NCI-H748 (cell line): ENCODE measurements at regions not wholly inside any gene's neighbourhood (a gene's known extent, or its start where the extent isn't known, plus 50 kb on each side); places are given as distances from the start of the nearest gene placed in this dataset.
"Not testable (repeated sequence)": the region's sequence is repeated elsewhere in the genome, so short reads cannot be mapped to it uniquely, and the experiment has no call there.

Experiments
- DNase-seq: peaks from one replicate; lab custom pipeline; 2025; ENCODE audit not compliant: unreplicated experiment; lab: John Stamatoyannopoulos, UW

- DNase-seq, result no peak
Observed at GRCh38 chr17:62159994-62160393, 94.9 kb upstream of the MED13 start.

GRCh38 chr17:62156949-62157348 is 91.9 kb upstream of the MED13 start:
- DNase-seq, result no peak

GRCh38 chr17:62154909-62155308 is 89.8 kb upstream of the MED13 start:
- no peak for DNase-seq

- no peak for DNase-seq
Observed at GRCh38 chr17:62150471-62150870, 85.4 kb upstream of the MED13 start.

- no peak for DNase-seq
Observed at GRCh38 chr17:62149961-62150360, 84.9 kb upstream of the MED13 start.

- DNase-seq, result no peak
Observed at GRCh38 chr17:62147284-62147683, 82.2 kb upstream of the MED13 start.

GRCh38 chr17:62140836-62141235 is 75.8 kb upstream of the MED13 start:
- DNase-seq, result no peak

GRCh38 chr17:62140376-62140775 is 75.3 kb upstream of the MED13 start:
- DNase-seq, result no peak

GRCh38 chr17:62139690-62140354 is 74.7 kb upstream of the MED13 start:
- DNase-seq, result not testable (repeated sequence)

GRCh38 chr17:62139141-62139540 is 74.1 kb upstream of the MED13 start:
- DNase-seq, result no peak

GRCh38 chr17:62138676-62139121 is 73.6 kb upstream of the MED13 start:
- not testable (repeated sequence) for DNase-seq

GRCh38 chr17:62137734-62138624 is 72.9 kb upstream of the MED13 start:
- not testable (repeated sequence) for DNase-seq

- not testable (repeated sequence) for DNase-seq
Observed at GRCh38 chr17:62137013-62137733, 72.1 kb upstream of the MED13 start.

GRCh38 chr17:62135742-62136141 is 70.7 kb upstream of the MED13 start:
- no peak for DNase-seq

- DNase-seq, result not testable (repeated sequence)
Observed at GRCh38 chr17:62135096-62135495, 70.0 kb upstream of the MED13 start.

GRCh38 chr17:62134397-62134796 is 69.3 kb upstream of the MED13 start:
- DNase-seq, result no peak

- not testable (repeated sequence) for DNase-seq
Observed at GRCh38 chr17:62131271-62131670, 66.2 kb upstream of the MED13 start.

GRCh38 chr17:62130739-62131138 is 65.7 kb upstream of the MED13 start:
- DNase-seq, result no peak

- DNase-seq, result peak; percentile 62
Observed at GRCh38 chr17:62126292-62126691, 61.2 kb upstream of the MED13 start.

- no peak for DNase-seq
Observed at GRCh38 chr17:62125307-62125706, 60.2 kb upstream of the MED13 start.

GRCh38 chr17:62121025-62121730 is 56.1 kb upstream of the MED13 start:
- no peak for DNase-seq
